ENCODE measurements at regions not wholly inside any gene's neighbourhood (a gene's known extent, or its start where the extent isn't known, plus 50 kb on each side); places are given as distances from the start of the nearest gene placed in this dataset.

- TF ChIP-seq GATA1 (IDR thresholded peaks at IDR 0.05; ENCODE audit: low read depth, low read length): no peak
- TF ChIP-seq POLR2A (IDR thresholded peaks at IDR 0.05; ENCODE audit: low read length): no peak
Measured at GRCh38 chr5:164372892-164373291, 867.5 kb downstream of the MAT2B start.
